ENCODE measurements at regions not wholly inside any gene's neighbourhood (a gene's known extent, or its start where the extent isn't known, plus 50 kb on each side); places are given as distances from the start of the nearest gene placed in this dataset.

- TF ChIP-seq, protein P1, sequence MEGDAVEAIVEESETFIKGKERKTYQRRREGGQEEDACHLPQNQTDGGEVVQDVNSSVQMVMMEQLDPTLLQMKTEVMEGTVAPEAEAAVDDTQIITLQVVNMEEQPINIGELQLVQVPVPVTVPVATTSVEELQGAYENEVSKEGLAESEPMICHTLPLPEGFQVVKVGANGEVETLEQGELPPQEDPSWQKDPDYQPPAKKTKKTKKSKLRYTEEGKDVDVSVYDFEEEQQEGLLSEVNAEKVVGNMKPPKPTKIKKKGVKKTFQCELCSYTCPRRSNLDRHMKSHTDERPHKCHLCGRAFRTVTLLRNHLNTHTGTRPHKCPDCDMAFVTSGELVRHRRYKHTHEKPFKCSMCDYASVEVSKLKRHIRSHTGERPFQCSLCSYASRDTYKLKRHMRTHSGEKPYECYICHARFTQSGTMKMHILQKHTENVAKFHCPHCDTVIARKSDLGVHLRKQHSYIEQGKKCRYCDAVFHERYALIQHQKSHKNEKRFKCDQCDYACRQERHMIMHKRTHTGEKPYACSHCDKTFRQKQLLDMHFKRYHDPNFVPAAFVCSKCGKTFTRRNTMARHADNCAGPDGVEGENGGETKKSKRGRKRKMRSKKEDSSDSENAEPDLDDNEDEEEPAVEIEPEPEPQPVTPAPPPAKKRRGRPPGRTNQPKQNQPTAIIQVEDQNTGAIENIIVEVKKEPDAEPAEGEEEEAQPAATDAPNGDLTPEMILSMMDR (IDR thresholded peaks at IDR 0.05) = no peak
- TF ChIP-seq POLR2A (IDR thresholded peaks at IDR 0.05) = no peak
Measured at GRCh38 chr4:114108869-114109268, 129.4 kb upstream of the ARSJ start.
